Thymus (tissue), 11 donors: ENCODE measurements at regions not wholly inside any gene's neighbourhood (a gene's known extent, or its start where the extent isn't known, plus 50 kb on each side); places are given as distances from the start of the nearest gene placed in this dataset.
A peak's percentile ranks its signal among the peaks of the same experiment; 100 is the strongest.

ENCODE experiments used
- DNase-seq, 9 donors: peaks; one replicate each; pipeline ENCODE4 v3.0.0-alpha.2; 2013; ENCODE audit warnings: low spot score in 9 of 9, low read depth in 6 of 9, missing footprints in 1 of 9
- H3K27ac ChIP-seq, 2 donors: one replicate each; pipeline ENCODE4 v1.5.1; 2013; ENCODE audit warnings: control low read depth in 1 of 2, low read depth in 1 of 2, low read length in 1 of 2, mild to moderate bottlenecking in 1 of 2, moderate library complexity in 1 of 2
- H3K27me3 ChIP-seq, 2 donors: one replicate each; pipeline ENCODE4 v1.5.1; 2013; ENCODE audit warnings: low read length in 1 of 2; ENCODE audit not compliant: control insufficient read depth in 2 of 2, insufficient read depth in 1 of 2
- H3K36me3 ChIP-seq, 2 donors: one replicate each; pipeline ENCODE4 v1.5.1; 2013; ENCODE audit warnings: low read length in 1 of 2, mild to moderate bottlenecking in 1 of 2, moderate library complexity in 1 of 2; ENCODE audit not compliant: control insufficient read depth in 2 of 2, insufficient read depth in 2 of 2
- H3K4me1 ChIP-seq, 2 donors: one replicate each; pipeline ENCODE4 v1.5.1; 2013; ENCODE audit warnings: low read length in 2 of 2; ENCODE audit not compliant: control insufficient read depth in 2 of 2, insufficient read depth in 2 of 2
- H3K4me3 ChIP-seq, 2 donors: one replicate each; pipeline ENCODE4 v1.5.1; 2013; ENCODE audit warnings: low read length in 2 of 2, control low read depth in 1 of 2, mild to moderate bottlenecking in 1 of 2
- H3K9me3 ChIP-seq, 2 donors: one replicate each; pipeline ENCODE4 v1.5.1; 2013; ENCODE audit warnings: low read length in 1 of 2, mild to moderate bottlenecking in 1 of 2; ENCODE audit not compliant: control insufficient read depth in 2 of 2, insufficient read depth in 1 of 2
- WGBS: extraction: QIAGEN DNeasy Blood & Tissue Kit; methylation state at CpG from one replicate; pipeline ENCODE4 v1.1.7; 2013; 5-methylcytosine and 5-hydroxymethylcytosine counted together
- donor health status: healthy.

- H3K4me3 ChIP-seq: peak overlapping the region; percentile 16 to 44
- H3K9me3 ChIP-seq: no peaks in the 10 kb centered on the region
- H3K27me3 ChIP-seq: no peaks in the 10 kb centered on the region
- 7% methylated on average over 10 of the region's 10 CpGs for WGBS
- peak in 6 of 9 donors; percentile 24 to 72 (median 42) for DNase-seq
- H3K36me3 ChIP-seq: no peaks in the 10 kb centered on the region
- H3K4me1 ChIP-seq: peaks cover 62 to 87% of the 10 kb centered on the region in 2 donors
- H3K27ac ChIP-seq: peak overlapping the region; percentile 22 to 67
Measured at GRCh38 chr11:92765965-92766371, 203.5 kb upstream of the MTNR1B start.

GRCh38 chr11:92766698-92767097 lies 202.8 kb upstream of the MTNR1B start:
- H3K27me3 ChIP-seq: no peaks in the 10 kb centered on the region
- 49% methylated on average over 7 of the region's 7 CpGs for WGBS
- H3K4me3 ChIP-seq: peak overlapping the region; percentile 16 to 44
- H3K27ac ChIP-seq: peak overlapping the region; percentile 42 to 67
- no peaks in the 10 kb centered on the region for H3K9me3 ChIP-seq
- H3K36me3 ChIP-seq: no peaks in the 10 kb centered on the region
- peak in 1 of 9 donors; percentile 45 for DNase-seq
- H3K4me1 ChIP-seq: peaks cover 61 to 87% of the 10 kb centered on the region in 2 donors

- H3K4me1 ChIP-seq: peaks cover 54 to 80% of the 10 kb centered on the region in 2 donors
- 100% methylated on average over 1 of the region's 1 CpG for WGBS
Measured at GRCh38 chr11:92767416-92767815, 202.0 kb upstream of the MTNR1B start.

GRCh38 chr11:92768121-92768840 lies 201.2 kb upstream of the MTNR1B start:
- Histone ChIP-seq H3K4me3 (no peak overlapping the region), H3K27me3 (no peaks in the 10 kb centered on the region), H3K4me1 (peaks cover 49 to 71% of the 10 kb centered on the region in 2 donors), H3K27ac (no peak overlapping the region), H3K9me3 (no peaks in the 10 kb centered on the region), H3K36me3 (no peaks in the 10 kb centered on the region)
- 98% methylated on average over 5 of the region's 5 CpGs for WGBS
- no peak for DNase-seq

More at GRCh38 chr11:92767416-92767815, 202.0 kb upstream of the MTNR1B start:
- Histone ChIP-seq H3K27me3 (no peaks in the 10 kb centered on the region), H3K27ac (no peak overlapping the region), H3K36me3 (no peaks in the 10 kb centered on the region), H3K4me3 (no peak overlapping the region), H3K9me3 (no peaks in the 10 kb centered on the region)
- DNase-seq: no peak

- WGBS: 72% methylated on average over 2 of the region's 2 CpGs
- Histone ChIP-seq H3K27ac (peak overlapping the region in 1 of 2 donors; percentile 10), H3K36me3 (no peaks in the 10 kb centered on the region), H3K4me3 (no peak overlapping the region), H3K9me3 (no peaks in the 10 kb centered on the region), H3K4me1 (peaks cover 41 to 63% of the 10 kb centered on the region in 2 donors), H3K27me3 (no peaks in the 10 kb centered on the region)
- DNase-seq: no peak
Measured at GRCh38 chr11:92769112-92769511, 200.3 kb upstream of the MTNR1B start.

- no peaks in the 10 kb centered on the region for H3K9me3 ChIP-seq
- no peak overlapping the region for H3K27ac ChIP-seq
- DNase-seq: no peak
- no peak overlapping the region for H3K4me3 ChIP-seq
- H3K36me3 ChIP-seq: no peaks in the 10 kb centered on the region
- H3K27me3 ChIP-seq: no peaks in the 10 kb centered on the region
- H3K4me1 ChIP-seq: peaks cover 30 to 50% of the 10 kb centered on the region in 2 donors
- WGBS: 59% methylated on average over 7 of the region's 7 CpGs
Measured at GRCh38 chr11:92770419-92770818, 199.0 kb upstream of the MTNR1B start.

GRCh38 chr11:92770981-92771380 lies 198.5 kb upstream of the MTNR1B start:
- peak in 1 of 9 donors; percentile 55 for DNase-seq
- H3K4me1 ChIP-seq: peaks cover 30 to 44% of the 10 kb centered on the region in 2 donors
- H3K4me3 ChIP-seq: no peak overlapping the region
- WGBS: 8% methylated on average over 9 of the region's 9 CpGs
- no peaks in the 10 kb centered on the region for H3K27me3 ChIP-seq
- no peaks in the 10 kb centered on the region for H3K36me3 ChIP-seq
- H3K9me3 ChIP-seq: no peaks in the 10 kb centered on the region
- H3K27ac ChIP-seq: peak overlapping the region in 1 of 2 donors; percentile 42

- DNase-seq: no peak
- WGBS: 70% methylated on average over 3 of the region's 3 CpGs
- Histone ChIP-seq H3K4me3 (no peak overlapping the region), H3K27me3 (no peaks in the 10 kb centered on the region), H3K4me1 (peaks cover 29 to 37% of the 10 kb centered on the region in 2 donors), H3K27ac (no peak overlapping the region), H3K9me3 (no peaks in the 10 kb centered on the region), H3K36me3 (no peaks in the 10 kb centered on the region)
Measured at GRCh38 chr11:92771701-92772100, 197.8 kb upstream of the MTNR1B start.

- 89% methylated on average over 2 of the region's 2 CpGs for WGBS
- no peaks in the 10 kb centered on the region for H3K9me3 ChIP-seq
- peaks cover 12 to 13% of the 10 kb centered on the region in 2 donors for H3K4me1 ChIP-seq
- no peaks in the 10 kb centered on the region for H3K27me3 ChIP-seq
- no peak overlapping the region for H3K4me3 ChIP-seq
- no peaks in the 10 kb centered on the region for H3K36me3 ChIP-seq
- H3K27ac ChIP-seq: no peak overlapping the region
- DNase-seq: no peak
Measured at GRCh38 chr11:92775003-92775676, 194.3 kb upstream of the MTNR1B start.
